Stomach (tissue), 4 donors: ENCODE measurements at regions not wholly inside any gene's neighbourhood (a gene's known extent, or its start where the extent isn't known, plus 50 kb on each side); places are given as distances from the start of the nearest gene placed in this dataset.

Experiments used
- CTCF ChIP-seq, 7 experiments: fragments of 450-650 bp in 4 of 7; fragments of 200-600 bp in 3 of 7; sonication (generic) in 3 of 7; IDR thresholded peaks; one replicate each; pipeline ENCODE4 v1.5.1; 2016 to 2019; ENCODE audit warnings: antibody characterized with exemption in 7 of 7, control low read depth in 2 of 7, mild to moderate bottlenecking in 1 of 7
- EP300 ChIP-seq: sonication (generic); formaldehyde crosslinking; IDR thresholded peaks from one replicate; pipeline ENCODE4 v1.6.1; 2017; ENCODE audit warnings: antibody characterized with exemption
- POLR2A ChIP-seq, 4 donors: fragments of 450-650 bp; IDR thresholded peaks; one replicate each; pipeline ENCODE4 v1.6.1; 2016; ENCODE audit warnings: antibody characterized with exemption in 4 of 4, control low read depth in 2 of 4, mild to moderate bottlenecking in 1 of 4, moderate library complexity in 1 of 4
- POLR2AphosphoS5 ChIP-seq, 3 donors: sonication (generic); formaldehyde crosslinking; IDR thresholded peaks; one replicate each; pipeline ENCODE4 v1.6.1; 2016; ENCODE audit warnings: antibody characterized with exemption in 3 of 3

- TF ChIP-seq CTCF (IDR thresholded peaks at IDR 0.05) (no peak), EP300 (no peak), POLR2A (IDR thresholded peaks at IDR 0.05) (no peak), POLR2AphosphoS5 (IDR thresholded peaks at IDR 0.05) (no peak)
These were observed 151.0 kb downstream of the HTR1A start for GRCh38 chr5:63811286-63811685.
